Esophagus mucosa (tissue), 1 donor: ENCODE measurements at regions not wholly inside any gene's neighbourhood (a gene's known extent, or its start where the extent isn't known, plus 50 kb on each side); places are given as distances from the start of the nearest gene placed in this dataset.
A peak's percentile ranks its signal among the peaks of the same experiment; 100 is the strongest.

Experiments
- ATAC-seq: fragments of 200-7000 bp; cut with Tn5 transposase; one replicate; pipeline ENCODE4 v1.9.1; 2020
- donor health status: DM: yes; HTN: yes; CAD: no.

GRCh38 chr4:65120287-65120686 lies 550.0 kb downstream of the EPHA5 start:
- no peak for ATAC-seq

DNA sequence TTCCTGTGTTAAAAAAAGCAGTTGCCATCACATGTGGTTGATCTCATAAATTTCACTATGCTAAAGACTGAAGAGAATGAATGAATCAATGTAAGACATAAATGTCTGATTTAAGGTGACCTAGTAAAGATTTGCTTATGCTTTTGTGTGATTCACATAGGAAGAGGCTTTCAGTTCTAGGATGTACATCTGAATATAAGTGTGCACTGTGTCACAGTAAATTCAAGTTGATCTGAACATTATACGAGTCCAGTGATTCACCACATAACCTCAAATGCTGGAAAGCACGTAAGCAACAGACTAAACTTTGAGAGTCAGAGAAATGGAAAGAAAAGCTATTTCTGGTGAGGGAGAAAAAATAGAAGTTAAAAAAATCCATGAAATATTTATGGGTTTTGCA lies 567.9 kb downstream of the EPHA5 start:
- no peak for ATAC-seq

GRCh38 chr4:65096630-65097029 lies 573.7 kb downstream of the EPHA5 start:
- ATAC-seq, result no peak

DNA sequence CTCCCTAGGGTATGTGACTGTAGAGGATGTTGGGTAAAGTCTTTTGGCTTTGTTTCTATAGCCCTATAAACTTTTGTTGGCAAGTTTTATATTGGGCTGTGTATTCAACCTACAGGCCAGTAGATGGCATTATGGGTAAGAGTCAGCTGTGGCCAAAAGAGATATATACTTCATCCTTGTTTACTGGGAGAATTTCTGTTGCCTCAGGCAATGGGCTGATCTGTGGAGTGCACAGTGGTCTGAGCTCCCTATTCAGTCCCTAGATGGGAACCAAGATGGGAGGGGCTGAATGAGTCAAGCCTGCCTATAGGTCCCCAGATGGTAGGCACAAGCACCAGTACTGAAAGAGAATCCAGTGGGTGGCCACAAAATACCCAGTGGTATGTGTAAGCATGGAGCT lies 580.6 kb downstream of the EPHA5 start:
- no peak for ATAC-seq

DNA sequence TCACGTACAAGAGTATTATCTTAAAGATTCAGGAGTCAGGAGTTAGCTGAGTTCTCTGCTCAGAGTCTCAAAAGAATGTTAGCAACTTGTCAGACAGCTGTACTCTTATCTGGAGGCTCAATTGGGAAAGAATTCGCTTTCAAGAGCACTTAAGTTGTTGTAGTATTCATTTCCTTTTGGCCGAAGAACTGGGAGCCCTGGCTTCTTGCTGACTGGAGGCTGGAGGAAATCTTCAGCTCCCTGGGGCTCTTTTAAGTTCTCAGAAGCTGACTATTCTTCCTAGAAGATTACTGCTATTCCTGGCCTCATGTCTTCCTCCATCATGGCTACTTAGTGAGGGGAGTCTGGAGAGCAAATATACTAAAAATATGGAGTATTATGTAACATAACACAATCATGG lies 587.2 kb downstream of the EPHA5 start:
- ATAC-seq, result no peak

GRCh38 chr4:65071564-65071963 lies 598.7 kb downstream of the EPHA5 start:
- ATAC-seq, result peak; percentile 68

DNA sequence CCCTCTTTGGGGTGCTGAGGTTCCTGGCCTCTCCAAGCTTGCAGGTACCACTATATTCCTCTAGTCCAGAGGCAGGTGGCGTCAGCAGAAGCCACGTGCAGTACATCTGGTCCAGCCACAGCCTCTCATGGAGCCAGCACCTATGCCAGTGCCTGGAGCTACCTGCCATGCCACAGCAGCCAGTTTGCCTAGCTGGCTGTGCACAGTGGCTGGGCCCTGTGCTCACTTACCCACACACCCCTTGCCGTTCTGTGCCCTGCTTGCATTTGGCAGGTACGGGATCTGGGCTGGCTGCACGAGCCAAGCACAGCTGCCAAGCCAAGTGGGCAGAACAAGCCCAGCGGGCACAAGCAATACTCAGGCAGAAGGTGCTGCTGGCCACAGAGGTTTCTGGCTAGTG lies 601.1 kb downstream of the EPHA5 start:
- no peak for ATAC-seq

DNA sequence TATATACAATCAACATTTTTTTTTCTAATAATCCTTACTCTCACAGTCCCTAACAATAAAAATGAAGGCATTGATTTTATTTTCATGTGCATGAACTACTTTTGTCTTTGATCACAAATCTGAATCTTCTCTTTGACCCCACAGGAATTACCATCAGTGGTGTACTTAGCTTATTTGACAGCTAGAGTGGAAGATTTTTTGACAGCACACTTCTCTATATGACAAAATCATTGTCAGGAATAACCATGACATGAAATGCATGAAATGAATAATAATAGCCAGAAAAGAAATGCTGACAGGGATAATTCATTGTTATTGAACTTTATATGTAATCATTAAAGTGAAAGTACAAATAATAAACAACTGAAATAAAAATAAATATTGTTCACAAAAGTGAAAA lies 604.2 kb downstream of the EPHA5 start:
- no peak for ATAC-seq

- ATAC-seq, result no peak
These were observed 606.7 kb downstream of the EPHA5 start for GRCh38 chr4:65063601-65064000.

- no peak for ATAC-seq
These were observed 619.5 kb downstream of the EPHA5 start for GRCh38 chr4:65050786-65051185.

DNA sequence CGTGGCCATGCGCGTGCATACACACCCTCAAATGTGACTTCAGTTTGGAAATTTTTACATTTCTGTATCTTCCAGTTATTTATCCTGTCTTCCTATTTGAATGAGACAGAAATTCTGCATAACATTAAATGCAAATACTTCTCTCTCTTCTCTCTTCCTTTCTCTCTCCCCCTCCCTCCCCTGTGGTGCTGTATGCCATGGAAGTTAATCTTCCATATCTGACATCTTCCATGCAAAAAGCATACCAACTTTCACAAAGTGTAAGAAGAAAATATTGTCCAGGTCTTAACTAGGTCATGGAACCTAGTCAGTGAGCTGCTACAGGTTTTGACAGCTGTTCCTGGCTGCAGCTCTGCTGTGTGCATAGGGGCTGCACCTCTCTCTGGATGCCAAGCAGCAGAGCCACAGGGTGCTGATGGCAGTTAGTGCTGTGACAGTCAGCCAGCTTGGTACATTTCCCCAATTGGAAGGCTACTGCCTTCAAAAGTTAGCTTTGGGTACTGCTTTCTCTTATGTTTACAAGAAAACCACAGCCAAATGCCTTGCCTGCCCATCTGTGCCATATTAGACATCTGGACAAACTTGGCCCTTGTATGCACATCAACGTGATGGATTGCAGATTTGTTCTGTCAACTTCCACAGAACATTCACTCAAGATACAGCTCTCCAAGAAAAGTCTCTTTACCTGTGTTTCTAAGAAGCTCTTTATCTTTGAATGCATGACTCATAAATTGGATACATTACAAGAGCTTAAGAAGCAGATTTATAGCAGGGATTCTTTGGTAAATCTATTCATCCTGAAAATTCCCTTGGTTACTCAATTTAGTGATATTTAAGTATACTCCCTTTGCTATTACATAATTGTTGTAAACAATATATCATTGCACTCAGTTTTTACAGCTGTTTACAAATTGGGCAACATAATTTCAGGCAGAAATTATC lies 623.8 kb downstream of the EPHA5 start:
- peak; percentile 56 for ATAC-seq

- ATAC-seq, result no peak
These were observed 624.6 kb upstream of the TECRL start for GRCh38 chr4:65033899-65034298.

GRCh38 chr4:65028592-65028991 lies 619.3 kb upstream of the TECRL start:
- ATAC-seq, result no peak

DNA sequence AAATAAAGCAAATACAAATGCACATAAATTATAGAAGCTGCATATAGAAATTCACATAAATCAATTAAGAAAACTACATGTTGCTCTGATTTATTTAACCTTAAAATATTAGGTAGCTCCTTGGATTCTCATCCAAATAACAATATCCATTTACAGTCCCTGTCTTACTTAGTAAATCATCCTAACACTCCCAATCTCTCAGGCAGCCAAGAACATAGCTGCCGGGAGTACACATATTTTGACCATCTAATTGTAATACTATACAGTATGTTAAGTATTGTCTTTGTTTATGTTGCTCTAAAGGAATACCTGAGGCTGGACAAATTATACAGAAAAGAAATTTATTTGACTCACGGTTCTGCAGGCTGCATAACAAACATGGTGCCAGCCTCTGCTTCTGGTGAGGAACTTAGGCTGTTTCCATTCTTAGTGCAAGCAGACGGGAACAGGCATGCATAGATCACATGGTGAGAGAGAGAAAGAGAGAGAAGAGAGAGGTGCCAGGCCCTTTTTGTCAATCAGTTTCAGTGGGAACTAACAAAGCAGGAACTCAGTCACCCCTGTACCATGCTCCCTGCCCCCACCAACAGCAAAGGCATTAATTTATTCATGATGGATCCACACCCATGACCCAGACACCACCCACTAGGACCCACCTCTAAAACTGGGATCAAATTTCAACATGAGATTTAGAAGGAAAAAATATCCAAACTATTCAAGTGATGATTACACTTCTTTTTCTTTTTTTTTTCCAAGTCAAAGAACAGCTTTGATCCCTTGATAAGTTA lies 614.8 kb upstream of the TECRL start:
- no peak for ATAC-seq

GRCh38 chr4:65023081-65023480 lies 613.8 kb upstream of the TECRL start:
- ATAC-seq, result no peak

- no peak for ATAC-seq
These were observed 612.5 kb upstream of the TECRL start for GRCh38 chr4:65021737-65022136.

DNA sequence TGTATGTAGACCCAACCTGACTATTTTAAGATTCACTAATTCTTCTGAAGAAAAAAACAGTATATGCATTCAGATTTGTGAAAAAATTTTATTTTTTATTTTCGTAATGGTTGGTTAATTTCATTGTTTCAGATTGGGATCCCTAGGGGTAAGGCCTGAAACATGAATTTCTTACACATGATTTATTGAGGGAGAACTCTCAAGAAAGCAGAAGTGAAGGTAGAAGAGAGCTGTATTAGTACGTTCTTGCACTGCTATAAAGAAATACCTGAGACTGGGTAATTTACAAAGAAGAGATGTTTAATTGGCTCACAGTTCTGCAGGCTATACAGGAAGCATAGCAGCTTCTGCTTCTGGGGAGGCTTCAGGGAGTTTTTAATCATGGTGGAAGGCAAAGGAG lies 611.9 kb upstream of the TECRL start:
- ATAC-seq, result no peak

DNA sequence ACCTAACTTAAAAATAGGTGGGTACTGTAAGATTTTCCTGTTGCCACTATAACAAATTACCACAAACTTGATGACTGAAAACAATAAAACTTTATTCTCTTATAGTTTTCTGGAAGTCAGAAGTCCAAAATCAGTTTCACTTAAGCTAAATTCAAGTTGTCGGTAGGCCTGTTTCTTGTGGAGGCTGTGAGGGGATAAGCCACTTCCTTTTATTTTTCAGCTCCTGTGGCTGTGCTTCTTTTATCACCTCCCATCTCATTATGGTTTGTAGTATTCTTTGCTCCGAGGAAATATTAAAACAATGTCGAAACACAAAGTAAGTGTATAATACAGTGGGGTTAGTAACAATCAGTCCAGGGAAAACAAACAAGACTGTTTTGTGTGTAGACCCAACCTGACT lies 610.5 kb upstream of the TECRL start:
- no peak for ATAC-seq

DNA sequence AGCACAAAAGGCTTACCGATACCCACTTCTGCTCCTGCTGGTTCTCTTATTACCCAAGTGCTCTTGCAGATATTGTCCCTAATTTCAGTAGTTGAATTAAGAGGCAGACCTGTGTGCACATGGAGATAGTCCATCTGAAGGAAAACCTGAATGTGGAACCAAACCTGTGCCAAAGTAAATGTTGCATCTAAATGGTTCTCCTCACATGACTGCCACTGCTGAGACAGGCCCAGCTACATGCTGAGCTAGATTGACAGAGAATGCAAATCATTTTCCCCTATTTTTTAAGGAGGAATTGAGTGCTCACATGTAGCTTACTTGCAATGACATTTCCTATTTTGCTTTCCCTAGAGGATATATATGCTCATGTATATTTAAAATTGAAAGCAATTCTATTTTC lies 609.1 kb upstream of the TECRL start:
- no peak for ATAC-seq

GRCh38 chr4:65014078-65014477 lies 604.8 kb upstream of the TECRL start:
- no peak for ATAC-seq

- ATAC-seq, result no peak
These were observed 598.7 kb upstream of the TECRL start for GRCh38 chr4:65007841-65008439.

DNA sequence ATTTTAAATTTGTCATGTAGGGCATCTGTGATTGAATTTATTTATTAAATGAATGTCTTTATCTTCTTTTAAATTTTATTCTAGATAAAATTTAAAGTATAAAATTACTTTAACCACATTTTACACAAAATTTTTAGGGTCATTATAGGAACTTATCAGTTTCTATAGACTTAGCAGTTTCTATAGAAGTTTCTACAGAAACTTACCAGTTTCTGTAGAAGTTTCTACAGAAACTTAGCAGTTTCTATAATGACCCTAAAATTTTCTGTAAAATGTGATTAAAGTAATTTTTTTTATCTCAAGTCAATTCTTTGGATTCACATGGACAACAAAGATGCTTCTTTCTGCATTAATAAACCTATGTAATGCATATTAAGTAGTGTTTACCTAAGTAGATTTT lies 565.9 kb upstream of the TECRL start:
- ATAC-seq, result no peak

DNA sequence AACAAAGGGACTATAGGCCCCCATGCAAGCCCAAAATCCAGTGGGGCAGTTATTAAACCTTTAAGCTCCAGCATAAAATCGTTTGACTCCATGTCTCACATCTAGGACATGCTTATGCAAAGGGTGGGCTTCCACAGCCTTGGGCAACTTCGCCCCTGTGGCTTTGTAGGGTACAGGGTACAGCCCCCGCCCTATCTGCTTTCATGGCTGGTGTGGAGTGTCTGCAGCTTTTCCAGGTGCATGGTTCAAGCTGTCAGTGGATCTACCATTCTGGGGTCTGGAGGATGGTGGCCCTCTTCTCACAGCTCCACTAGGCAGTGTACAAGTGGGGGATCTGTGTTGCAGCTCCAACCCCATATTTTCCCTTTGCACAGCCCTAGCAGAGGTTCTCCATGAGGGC lies 559.8 kb upstream of the TECRL start:
- ATAC-seq, result no peak

DNA sequence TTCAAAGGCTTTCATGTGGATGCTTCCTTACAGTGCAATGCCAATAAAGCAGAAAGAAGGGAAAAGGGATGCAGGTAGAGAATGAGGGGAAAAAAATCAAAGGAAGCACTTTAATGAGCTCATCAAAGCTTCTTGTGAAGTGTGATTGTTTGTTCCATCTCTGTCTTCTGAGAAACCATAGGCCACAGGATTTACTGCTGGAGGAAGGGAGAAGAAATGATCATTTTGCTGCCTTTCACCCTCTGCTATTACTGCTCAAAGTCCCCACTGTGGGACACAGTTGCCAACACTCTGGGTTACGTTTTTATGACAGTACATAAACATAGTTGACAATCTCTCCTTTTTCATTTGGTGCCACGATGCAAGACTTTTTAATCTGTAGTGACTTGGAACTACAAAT lies 558.0 kb upstream of the TECRL start:
- ATAC-seq, result no peak
